GM10266 (cell line): ENCODE measurements at regions not wholly inside any gene's neighbourhood (a gene's known extent, or its start where the extent isn't known, plus 50 kb on each side); places are given as distances from the start of the nearest gene placed in this dataset.

Experiments
- DNase-seq: peaks from one replicate; pipeline ENCODE4 v3.0.0; 2012; ENCODE audit errors: extremely low spot score
- CTCF ChIP-seq: IDR thresholded peaks from 2 replicates; pipeline ENCODE4 v1.5.1; 2012; ENCODE audit warnings: mild to moderate bottlenecking, low read depth; ENCODE audit not compliant: control insufficient read depth, insufficient read depth; ENCODE audit errors: missing control alignments

- DNase-seq: no peak
- no peak for TF ChIP-seq CTCF
Measured at GRCh38 chr14:71179066-71179465, 271.8 kb downstream of the PCNX1 start.

GRCh38 chr14:71180397-71180796 lies 273.1 kb downstream of the PCNX1 start:
- no peak for TF ChIP-seq CTCF
- DNase-seq: no peak

- TF ChIP-seq CTCF: no peak
- no peak for DNase-seq
Measured at GRCh38 chr14:71181215-71182003, 274.1 kb downstream of the PCNX1 start.

- no peak for DNase-seq
- no peak for TF ChIP-seq CTCF
Measured at GRCh38 chr14:71183876-71184689, 276.8 kb downstream of the PCNX1 start.

GRCh38 chr14:71185637-71186036 lies 278.4 kb downstream of the PCNX1 start:
- TF ChIP-seq CTCF: no peak
- DNase-seq: no peak

- no peak for DNase-seq
Measured at GRCh38 chr14:71187633-71188356, 280.5 kb downstream of the PCNX1 start.

More at GRCh38 chr14:71187633-71188356, 280.5 kb downstream of the PCNX1 start:
- no peak for TF ChIP-seq CTCF
